ENCODE measurements at regions not wholly inside any gene's neighbourhood (a gene's known extent, or its start where the extent isn't known, plus 50 kb on each side); places are given as distances from the start of the nearest gene placed in this dataset.
"Not testable (repeated sequence)": the region's sequence is repeated elsewhere in the genome, so short reads cannot be mapped to it uniquely, and the experiment has no call there.

GRCh38 chr4:171266671-171267070 lies 546.5 kb upstream of the GALNTL6 start:
- no peak for DNase-seq (ENCODE audit: extremely low read depth, low read depth)
- TF ChIP-seq, protein P1, sequence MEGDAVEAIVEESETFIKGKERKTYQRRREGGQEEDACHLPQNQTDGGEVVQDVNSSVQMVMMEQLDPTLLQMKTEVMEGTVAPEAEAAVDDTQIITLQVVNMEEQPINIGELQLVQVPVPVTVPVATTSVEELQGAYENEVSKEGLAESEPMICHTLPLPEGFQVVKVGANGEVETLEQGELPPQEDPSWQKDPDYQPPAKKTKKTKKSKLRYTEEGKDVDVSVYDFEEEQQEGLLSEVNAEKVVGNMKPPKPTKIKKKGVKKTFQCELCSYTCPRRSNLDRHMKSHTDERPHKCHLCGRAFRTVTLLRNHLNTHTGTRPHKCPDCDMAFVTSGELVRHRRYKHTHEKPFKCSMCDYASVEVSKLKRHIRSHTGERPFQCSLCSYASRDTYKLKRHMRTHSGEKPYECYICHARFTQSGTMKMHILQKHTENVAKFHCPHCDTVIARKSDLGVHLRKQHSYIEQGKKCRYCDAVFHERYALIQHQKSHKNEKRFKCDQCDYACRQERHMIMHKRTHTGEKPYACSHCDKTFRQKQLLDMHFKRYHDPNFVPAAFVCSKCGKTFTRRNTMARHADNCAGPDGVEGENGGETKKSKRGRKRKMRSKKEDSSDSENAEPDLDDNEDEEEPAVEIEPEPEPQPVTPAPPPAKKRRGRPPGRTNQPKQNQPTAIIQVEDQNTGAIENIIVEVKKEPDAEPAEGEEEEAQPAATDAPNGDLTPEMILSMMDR (IDR thresholded peaks at IDR 0.05; ENCODE audit: low read depth, low read length) = no peak

GRCh38 chr4:171265190-171265818 lies 547.9 kb upstream of the GALNTL6 start:
- no peak for DNase-seq (ENCODE audit: extremely low read depth, low read depth)
- TF ChIP-seq, protein P1 (IDR thresholded peaks at IDR 0.05; ENCODE audit: low read depth, low read length) = no peak

GRCh38 chr4:171256223-171256622 lies 557.0 kb upstream of the GALNTL6 start:
- DNase-seq (ENCODE audit: extremely low read depth, low read depth) = no peak
- TF ChIP-seq, protein P1 (IDR thresholded peaks at IDR 0.05; ENCODE audit: low read depth, low read length) = no peak

GRCh38 chr4:171246948-171247347 lies 566.3 kb upstream of the GALNTL6 start:
- TF ChIP-seq, protein P1 (IDR thresholded peaks at IDR 0.05; ENCODE audit: low read depth, low read length) = no peak
- DNase-seq (ENCODE audit: extremely low read depth, low read depth) = no peak

DNA sequence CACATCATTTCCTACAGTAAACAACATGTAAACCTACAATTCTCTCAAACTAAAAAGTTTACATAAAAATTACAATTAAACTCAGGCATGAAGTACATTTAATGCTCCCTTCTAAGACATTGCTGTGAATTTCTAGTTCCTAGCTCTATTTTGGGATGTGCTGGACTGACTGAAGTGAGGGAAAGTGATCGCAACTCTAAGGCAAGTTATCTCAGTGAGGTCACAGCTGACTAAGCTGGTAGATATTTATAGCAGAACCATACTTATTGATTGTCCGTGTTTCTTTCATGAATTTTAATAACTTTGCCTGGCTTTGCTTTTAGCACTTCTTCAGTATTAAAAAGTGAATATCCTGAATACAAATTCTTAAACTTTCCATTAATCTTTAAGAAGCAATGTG lies 570.4 kb upstream of the GALNTL6 start:
- DNase-seq (ENCODE audit: extremely low read depth, low read depth) = no peak
- TF ChIP-seq, protein P1 (IDR thresholded peaks at IDR 0.05; ENCODE audit: low read depth, low read length) = no peak

GRCh38 chr4:171239196-171239595 lies 574.0 kb upstream of the GALNTL6 start:
- TF ChIP-seq, protein P1 (IDR thresholded peaks at IDR 0.05; ENCODE audit: low read depth, low read length) = no peak

DNA sequence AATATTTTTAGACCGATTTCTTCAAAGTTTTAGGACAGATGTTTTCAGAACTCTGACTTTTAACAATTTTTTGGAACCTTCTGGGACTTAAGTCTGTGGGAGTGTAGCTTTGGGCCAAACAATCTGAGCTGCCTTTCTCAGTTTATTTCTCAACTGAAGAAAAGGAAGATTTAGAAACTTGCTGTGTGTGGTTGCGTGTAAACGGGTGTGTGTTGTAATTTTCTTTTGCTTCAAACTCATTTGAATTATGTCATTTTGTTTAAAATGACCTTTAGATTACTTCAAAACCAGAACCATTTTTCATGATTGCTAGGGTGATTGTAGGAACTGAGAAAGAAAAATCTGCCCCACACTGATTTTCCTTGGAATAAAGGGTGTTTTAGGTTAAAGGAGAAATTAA lies 577.7 kb upstream of the GALNTL6 start:
- no peak for DNase-seq (ENCODE audit: extremely low read depth, low read depth)
- TF ChIP-seq, protein P1 (IDR thresholded peaks at IDR 0.05; ENCODE audit: low read depth, low read length) = no peak

More at GRCh38 chr4:171239196-171239595, 574.0 kb upstream of the GALNTL6 start:
- no peak for DNase-seq (ENCODE audit: extremely low read depth, low read depth)

DNA sequence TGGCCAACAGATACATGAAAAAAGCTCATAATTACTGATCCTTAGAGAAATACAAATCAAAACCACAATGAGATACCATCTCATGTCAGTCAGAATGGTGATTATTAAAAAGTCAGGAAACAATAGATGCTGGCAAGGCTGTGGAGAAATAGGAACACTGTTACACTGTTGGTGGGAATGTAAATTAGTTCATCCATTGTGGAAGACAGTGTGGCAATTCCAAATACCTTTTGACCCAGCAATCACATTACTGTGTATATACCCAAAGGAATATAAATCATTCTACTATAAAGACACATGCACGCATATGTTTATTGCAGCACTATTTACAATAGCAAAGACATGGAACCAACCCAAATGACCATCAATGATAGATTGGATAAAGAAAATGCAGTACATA lies 583.9 kb upstream of the GALNTL6 start:
- not testable (repeated sequence) for DNase-seq (ENCODE audit: extremely low read depth, low read depth)

All from AG09319 (cell line).